Astrocyte of the cerebellum (primary cell): ENCODE measurements at regions not wholly inside any gene's neighbourhood (a gene's known extent, or its start where the extent isn't known, plus 50 kb on each side); places are given as distances from the start of the nearest gene placed in this dataset.

ENCODE experiments used
- DNase-seq: peaks from one replicate; pipeline ENCODE4 v3.0.0-alpha.2; 2011; ENCODE audit warnings: low read depth
- H3K4me3 ChIP-seq: 2 replicates; pipeline ENCODE4 v1.5.1; 2011; ENCODE audit warnings: mild to moderate bottlenecking, low read depth, low read length, moderate library complexity
- in situ Hi-C: cut with HindIII; loops from 2 replicates; pipeline ENCODE4 v1.10.0; 2017; ENCODE audit warnings: low sequenced_read_pairs
- TF ChIP-seq, protein P1 (sequence below): IDR thresholded peaks from 2 replicates; pipeline ENCODE4 v1.5.1; 2012; ENCODE audit warnings: low read length, low read depth, moderate library complexity, mild to moderate bottlenecking; ENCODE audit errors: missing control alignments

DNA sequence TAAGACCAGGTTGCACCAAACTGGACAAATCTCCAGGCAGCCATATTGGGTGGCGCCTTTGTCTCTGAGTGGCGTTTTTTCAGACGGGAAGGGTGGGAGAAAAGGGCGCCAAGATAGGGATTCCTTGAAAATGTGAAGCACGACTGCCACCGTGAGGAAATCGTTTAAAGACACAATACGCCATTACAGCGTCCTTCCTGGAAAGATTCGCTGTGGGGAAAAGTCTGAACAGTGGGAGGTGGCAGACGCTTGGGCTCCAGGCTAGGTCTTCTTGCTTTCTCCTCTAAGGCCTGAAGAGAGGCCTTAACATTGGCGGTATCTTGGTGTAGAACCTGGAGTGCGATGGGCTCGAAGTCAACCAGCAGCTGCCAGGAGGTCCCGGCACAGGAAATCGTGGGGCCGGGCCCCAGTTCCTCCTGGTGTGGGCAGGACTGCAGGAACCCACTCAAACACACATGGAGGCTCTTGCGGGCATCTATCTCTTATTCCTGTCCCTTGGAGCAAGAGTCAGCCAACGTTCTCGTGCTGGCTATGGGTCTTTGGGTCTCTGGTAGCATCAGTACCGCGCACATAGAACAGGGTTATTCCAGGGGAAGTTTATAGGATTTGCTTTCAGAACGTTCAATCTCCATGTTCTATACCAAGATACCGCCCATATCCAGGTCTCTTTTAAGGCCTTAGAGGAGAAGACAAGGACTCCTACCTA is 208.8 kb downstream of the OR13H1 start:
- peak; percentile 91 for DNase-seq
- in situ Hi-C loops, result no loop called here
- TF ChIP-seq, protein P1, sequence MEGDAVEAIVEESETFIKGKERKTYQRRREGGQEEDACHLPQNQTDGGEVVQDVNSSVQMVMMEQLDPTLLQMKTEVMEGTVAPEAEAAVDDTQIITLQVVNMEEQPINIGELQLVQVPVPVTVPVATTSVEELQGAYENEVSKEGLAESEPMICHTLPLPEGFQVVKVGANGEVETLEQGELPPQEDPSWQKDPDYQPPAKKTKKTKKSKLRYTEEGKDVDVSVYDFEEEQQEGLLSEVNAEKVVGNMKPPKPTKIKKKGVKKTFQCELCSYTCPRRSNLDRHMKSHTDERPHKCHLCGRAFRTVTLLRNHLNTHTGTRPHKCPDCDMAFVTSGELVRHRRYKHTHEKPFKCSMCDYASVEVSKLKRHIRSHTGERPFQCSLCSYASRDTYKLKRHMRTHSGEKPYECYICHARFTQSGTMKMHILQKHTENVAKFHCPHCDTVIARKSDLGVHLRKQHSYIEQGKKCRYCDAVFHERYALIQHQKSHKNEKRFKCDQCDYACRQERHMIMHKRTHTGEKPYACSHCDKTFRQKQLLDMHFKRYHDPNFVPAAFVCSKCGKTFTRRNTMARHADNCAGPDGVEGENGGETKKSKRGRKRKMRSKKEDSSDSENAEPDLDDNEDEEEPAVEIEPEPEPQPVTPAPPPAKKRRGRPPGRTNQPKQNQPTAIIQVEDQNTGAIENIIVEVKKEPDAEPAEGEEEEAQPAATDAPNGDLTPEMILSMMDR, result peak; percentile 35
- H3K4me3 ChIP-seq, result peak overlapping the region; percentile 47

GRCh38 chrX:131762802-131763234 is 218.9 kb downstream of the OR13H1 start:
- H3K4me3 ChIP-seq, result peak overlapping the region; percentile 12
- in situ Hi-C loops, result no loop called here
- TF ChIP-seq, protein P1, result peak; percentile 40
- peak; percentile 68 for DNase-seq

DNA sequence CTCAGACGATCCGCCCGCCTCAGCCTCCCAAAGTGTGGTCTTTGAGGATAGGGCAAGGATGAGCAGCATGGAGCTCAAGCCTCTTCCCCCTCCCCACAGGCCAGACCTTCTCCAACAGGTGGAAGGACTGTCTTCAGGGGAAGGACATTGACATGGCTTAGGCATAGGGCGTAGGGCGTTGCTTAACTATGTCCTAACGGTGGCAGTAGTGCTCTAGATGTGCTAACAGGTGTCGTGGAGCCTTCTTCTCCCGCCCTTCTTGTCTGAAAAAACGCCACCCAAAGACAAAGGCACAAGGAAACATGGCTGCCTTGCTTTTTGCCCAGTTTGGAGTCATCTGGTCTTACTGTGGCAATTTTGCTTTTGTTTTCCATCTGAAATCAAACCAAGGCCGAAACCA is 219.8 kb downstream of the OR13H1 start:
- TF ChIP-seq, protein P1, result peak; percentile 62
- H3K4me3 ChIP-seq, result peak overlapping the region; percentile 27
- in situ Hi-C loops, result no loop called here
- peak; percentile 82 for DNase-seq

DNA sequence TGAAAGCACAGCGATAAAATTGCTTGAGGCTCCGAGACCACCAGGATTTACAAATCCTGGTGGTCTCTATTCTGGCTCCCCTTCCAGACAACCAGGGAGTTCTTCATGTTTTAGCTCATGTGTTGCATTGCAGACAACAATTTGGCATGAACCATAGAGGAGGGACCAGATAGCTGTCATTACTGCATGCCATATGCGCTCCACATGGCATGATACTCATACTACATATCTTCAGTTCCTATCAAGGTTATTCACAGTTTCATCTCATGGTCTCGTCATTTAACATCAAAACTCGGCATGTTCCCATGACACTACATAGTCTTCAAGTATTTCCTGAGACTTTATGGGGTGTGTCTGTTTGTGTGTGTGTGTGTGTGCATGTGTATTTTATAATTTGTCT is 220.3 kb downstream of the OR13H1 start:
- in situ Hi-C loops, result no loop called here
- TF ChIP-seq, protein P1, result no peak
- DNase-seq, result no peak
- peak overlapping the region; percentile 27 for H3K4me3 ChIP-seq

- TF ChIP-seq, protein P1, result peak; percentile 29
- in situ Hi-C loops, result no loop called here
- DNase-seq, result peak; percentile 78
- peak overlapping the region; percentile 33 for H3K4me3 ChIP-seq
These were observed 234.7 kb downstream of the OR13H1 start for GRCh38 chrX:131778269-131779218.

DNA sequence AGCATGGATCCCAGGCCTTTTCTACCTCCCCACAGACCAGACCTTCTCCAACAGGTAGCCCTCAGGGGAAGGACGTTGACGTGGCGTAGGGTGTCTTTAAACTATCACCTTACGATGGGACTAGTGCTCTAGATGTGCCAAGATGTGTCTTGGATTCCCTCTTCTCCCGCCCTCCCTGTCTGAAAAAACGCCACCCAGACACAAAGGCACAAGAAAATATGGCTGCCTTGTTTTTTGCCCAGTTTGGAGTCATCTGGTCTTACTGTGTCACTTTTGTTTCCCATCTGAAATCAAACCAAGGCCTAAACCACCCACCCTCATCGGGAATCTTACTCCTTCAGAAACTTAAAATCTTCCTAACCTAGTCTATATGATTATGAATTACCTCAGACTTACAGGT is 235.4 kb downstream of the OR13H1 start:
- no peak for DNase-seq
- in situ Hi-C loops, result no loop called here
- no peak overlapping the region for H3K4me3 ChIP-seq
- TF ChIP-seq, protein P1, result no peak
